Skeletal muscle tissue (tissue), 3 donors: ENCODE measurements at regions not wholly inside any gene's neighbourhood (a gene's known extent, or its start where the extent isn't known, plus 50 kb on each side); places are given as distances from the start of the nearest gene placed in this dataset.

Experiments
- H3K27ac ChIP-seq: one replicate; pipeline ENCODE4 v1.7.0; 2013; ENCODE audit warnings: mild to moderate bottlenecking, low read depth, low read length, inconsistent platforms
- H3K27me3 ChIP-seq, 3 donors: one replicate each; pipeline ENCODE4 v1.7.0; 2013; ENCODE audit warnings: low read length in 3 of 3; ENCODE audit not compliant: control insufficient read depth in 3 of 3, insufficient read depth in 3 of 3
- H3K36me3 ChIP-seq, 3 donors: one replicate each; pipeline ENCODE4 v1.7.0; 2013; ENCODE audit warnings: low read length in 3 of 3; ENCODE audit not compliant: control insufficient read depth in 3 of 3, insufficient read depth in 3 of 3
- H3K4me1 ChIP-seq, 3 donors: one replicate each; pipeline ENCODE4 v1.7.0; 2013; ENCODE audit warnings: low read length in 3 of 3, mild to moderate bottlenecking in 3 of 3; ENCODE audit not compliant: control insufficient read depth in 3 of 3, insufficient read depth in 3 of 3
- H3K4me3 ChIP-seq, 3 donors: one replicate each; pipeline ENCODE4 v1.7.0; 2013; ENCODE audit warnings: low read length in 3 of 3
- H3K9ac ChIP-seq, 3 donors: one replicate each; pipeline ENCODE4 v1.7.0; 2013; ENCODE audit warnings: low read length in 3 of 3, mild to moderate bottlenecking in 3 of 3, moderate library complexity in 2 of 3, low read depth in 1 of 3
- H3K9me3 ChIP-seq, 3 donors: one replicate each; pipeline ENCODE4 v1.7.0; 2013; ENCODE audit warnings: low read length in 3 of 3; ENCODE audit not compliant: control insufficient read depth in 3 of 3
- donor health status: Osteomylitis.

DNA sequence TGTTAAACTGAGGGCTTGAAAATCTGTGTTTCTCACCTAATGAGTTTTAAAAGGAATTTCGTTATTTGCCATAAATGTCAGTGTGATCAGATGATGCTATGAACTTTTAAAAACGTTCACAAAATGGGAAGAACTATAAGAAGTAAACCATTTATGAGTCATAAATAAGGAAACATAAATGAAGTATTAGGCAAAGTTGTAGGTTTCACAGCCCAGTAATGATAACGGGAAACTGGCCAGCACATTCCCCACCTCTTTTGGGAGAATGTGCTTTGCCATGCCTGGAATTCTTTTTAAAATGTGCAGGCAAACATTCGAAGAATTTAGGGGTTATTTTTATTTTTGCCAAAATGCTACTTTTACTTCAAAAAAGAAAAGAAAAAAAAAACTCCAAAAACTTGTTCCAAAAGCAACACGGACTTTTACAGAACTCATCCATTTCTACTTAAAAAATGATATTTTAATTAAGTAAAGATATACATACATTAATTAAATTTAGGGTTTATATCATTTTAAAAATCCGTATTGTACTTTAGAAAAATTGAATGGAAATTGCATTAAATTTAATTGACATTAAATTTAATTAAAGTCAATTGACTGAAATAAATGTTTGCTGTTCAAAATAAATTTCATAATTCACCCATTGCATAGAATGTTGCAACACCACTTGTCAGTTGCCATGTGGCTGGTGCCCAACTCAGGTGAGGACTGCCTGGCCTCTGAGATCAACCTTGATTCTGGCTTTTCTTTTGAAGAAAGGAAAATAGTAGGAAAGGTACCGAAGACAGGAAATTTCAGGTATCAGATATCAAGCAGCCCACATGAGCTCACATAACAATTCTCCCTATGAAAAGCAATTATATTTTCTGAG is 1198.5 kb downstream of the EFNB2 start:
- H3K4me1 ChIP-seq, result no peaks in the 10 kb centered on the region
- H3K27ac ChIP-seq, result no peak overlapping the region

DNA sequence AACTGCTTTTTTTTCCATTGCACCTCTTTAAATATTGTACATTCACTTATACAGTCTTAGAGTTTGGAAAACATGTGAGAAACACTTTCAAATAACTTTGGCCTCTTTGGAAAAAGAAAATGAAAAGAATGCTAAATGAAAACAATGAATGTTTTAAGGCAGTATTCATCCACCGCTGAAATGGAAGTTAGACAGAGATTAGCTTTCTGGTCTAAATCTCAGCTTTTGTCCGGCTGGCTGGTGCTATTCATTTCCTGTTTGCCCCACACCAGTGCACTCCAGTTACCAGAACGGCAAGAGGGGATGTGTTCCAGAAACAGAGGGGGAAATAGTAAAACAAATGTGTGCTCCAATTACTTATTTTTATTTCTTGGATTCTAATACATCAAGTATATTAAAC is 1201.3 kb downstream of the EFNB2 start:
- Histone ChIP-seq H3K4me1 (no peaks in the 10 kb centered on the region), H3K36me3 (no peaks in the 10 kb centered on the region), H3K9ac (no peak overlapping the region), H3K4me3 (no peak overlapping the region), H3K27ac (no peak overlapping the region), H3K9me3 (no peaks in the 10 kb centered on the region), H3K27me3 (no peaks in the 10 kb centered on the region)

More for the DNA sequence above, 1198.5 kb downstream of the EFNB2 start:
- Histone ChIP-seq H3K4me3 (no peak overlapping the region), H3K9ac (no peak overlapping the region), H3K9me3 (no peaks in the 10 kb centered on the region), H3K36me3 (no peaks in the 10 kb centered on the region), H3K27me3 (no peaks in the 10 kb centered on the region)

DNA sequence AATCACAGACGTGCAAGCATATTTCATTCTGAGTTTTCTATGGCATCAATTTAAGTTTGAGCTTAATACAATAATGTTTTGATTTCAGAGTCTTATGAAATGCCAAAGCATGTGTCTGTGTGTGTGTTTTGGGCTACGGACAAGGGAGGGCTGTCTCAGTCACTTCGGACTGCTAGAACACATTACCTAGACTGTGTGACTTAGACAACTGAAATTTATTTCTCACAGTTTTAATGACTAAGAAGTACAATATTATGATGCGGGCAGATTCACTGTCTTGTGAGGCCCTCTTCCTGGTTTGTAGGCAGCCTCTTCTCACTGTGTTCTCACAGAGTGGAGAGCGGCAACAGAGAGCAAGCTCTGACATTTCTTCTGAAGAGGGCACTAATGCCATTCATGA is 1202.0 kb downstream of the EFNB2 start:
- H3K4me3 ChIP-seq, result no peak overlapping the region
- H3K27me3 ChIP-seq, result no peaks in the 10 kb centered on the region
- H3K27ac ChIP-seq, result no peak overlapping the region
- H3K9ac ChIP-seq, result no peak overlapping the region
- no peaks in the 10 kb centered on the region for H3K36me3 ChIP-seq
- H3K9me3 ChIP-seq, result no peaks in the 10 kb centered on the region
- H3K4me1 ChIP-seq, result no peaks in the 10 kb centered on the region

DNA sequence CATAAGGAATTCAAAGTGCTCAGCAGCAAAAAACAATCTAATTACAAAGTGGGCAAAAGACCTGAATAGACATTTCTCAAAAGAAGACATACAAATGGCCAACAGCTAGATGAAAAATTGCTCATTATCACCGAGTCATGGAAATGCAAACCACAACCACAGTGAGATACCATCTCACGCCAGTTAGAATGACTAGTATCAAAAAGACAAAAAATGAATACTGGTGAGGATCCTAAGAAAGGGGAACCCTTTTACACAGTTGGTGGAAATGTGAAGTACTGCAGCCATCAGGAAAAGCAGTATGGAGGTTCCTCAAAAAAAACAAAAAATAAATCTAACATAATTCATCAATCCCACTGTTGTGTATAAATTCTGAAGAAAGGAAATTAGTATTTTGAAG is 1206.1 kb downstream of the EFNB2 start:
- no peaks in the 10 kb centered on the region for H3K9me3 ChIP-seq
- no peak overlapping the region for H3K4me3 ChIP-seq
- no peak overlapping the region for H3K27ac ChIP-seq
- H3K4me1 ChIP-seq, result no peaks in the 10 kb centered on the region
- no peaks in the 10 kb centered on the region for H3K36me3 ChIP-seq
- no peaks in the 10 kb centered on the region for H3K27me3 ChIP-seq
- H3K9ac ChIP-seq, result no peak overlapping the region

DNA sequence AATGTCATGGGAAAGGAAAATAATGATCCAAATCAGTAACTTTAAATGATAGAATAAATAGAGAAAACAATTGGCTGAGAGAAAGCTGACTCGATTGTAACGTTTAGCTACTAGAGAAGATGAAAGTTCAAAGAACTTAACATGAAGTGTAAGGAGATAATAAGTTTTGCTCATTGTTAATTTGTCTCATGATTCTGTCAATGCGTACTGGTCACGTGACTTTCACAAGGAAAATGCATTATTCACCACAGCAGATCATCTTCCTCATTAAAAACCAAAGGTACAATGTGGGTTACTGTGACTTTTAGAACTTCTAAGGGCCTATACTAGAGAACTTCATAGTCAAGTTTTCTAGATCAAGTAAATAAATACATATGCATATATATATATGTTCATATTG is 1207.2 kb downstream of the EFNB2 start:
- H3K36me3 ChIP-seq, result no peaks in the 10 kb centered on the region
- no peak overlapping the region for H3K4me3 ChIP-seq
- H3K4me1 ChIP-seq, result no peaks in the 10 kb centered on the region
- no peak overlapping the region for H3K9ac ChIP-seq
- H3K27ac ChIP-seq, result no peak overlapping the region
- no peaks in the 10 kb centered on the region for H3K9me3 ChIP-seq
- H3K27me3 ChIP-seq, result no peaks in the 10 kb centered on the region

DNA sequence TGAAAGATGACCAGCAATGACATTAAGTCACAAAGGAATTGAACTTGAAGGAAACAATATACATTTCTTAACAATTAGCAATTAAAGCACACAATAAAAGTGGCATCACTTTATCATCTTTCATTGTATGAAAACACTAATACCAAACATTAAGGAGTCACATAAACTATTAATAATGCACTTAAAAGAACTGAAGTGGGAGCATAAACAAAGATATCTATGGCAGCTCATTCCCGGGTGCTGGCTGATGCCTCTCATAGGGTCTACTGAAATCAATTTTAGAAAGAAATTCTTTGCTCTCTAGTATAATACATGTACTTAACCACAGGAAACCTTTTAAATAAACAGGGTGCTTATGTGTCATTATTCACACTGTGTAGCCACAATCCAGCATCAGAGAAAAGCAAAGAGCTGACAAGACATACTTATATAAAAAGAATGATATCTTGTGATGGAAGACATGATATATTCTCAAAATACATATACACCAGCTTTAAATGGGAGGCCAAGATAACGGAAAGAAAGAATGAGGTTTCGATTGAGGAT is 1207.8 kb downstream of the EFNB2 start:
- Histone ChIP-seq H3K4me3 (no peak overlapping the region), H3K36me3 (no peaks in the 10 kb centered on the region), H3K4me1 (no peaks in the 10 kb centered on the region), H3K9me3 (no peaks in the 10 kb centered on the region), H3K27me3 (no peaks in the 10 kb centered on the region), H3K9ac (no peak overlapping the region), H3K27ac (no peak overlapping the region)

DNA sequence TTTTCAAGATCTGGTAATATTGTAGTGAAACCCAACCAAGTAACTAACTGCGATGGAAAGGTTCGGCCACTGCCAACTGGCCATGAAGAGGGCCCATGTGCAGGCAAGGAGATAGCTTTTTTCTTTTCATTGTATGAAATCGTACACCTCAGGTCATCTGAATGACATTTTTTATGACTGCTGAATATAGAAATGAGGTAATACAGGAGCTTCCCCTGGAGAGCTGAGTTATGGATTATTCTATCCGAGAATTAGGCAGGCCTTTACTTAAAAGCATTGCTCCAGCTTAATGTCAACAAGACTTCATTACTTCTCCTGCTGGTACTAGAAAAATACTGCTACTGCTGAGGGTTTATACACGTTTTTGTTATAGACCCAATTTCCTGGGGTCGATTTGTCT is 1215.6 kb downstream of the EFNB2 start:
- H3K9me3 ChIP-seq, result no peaks in the 10 kb centered on the region
- no peaks in the 10 kb centered on the region for H3K36me3 ChIP-seq
- H3K9ac ChIP-seq, result no peak overlapping the region
- no peaks in the 10 kb centered on the region for H3K4me1 ChIP-seq
- H3K4me3 ChIP-seq, result no peak overlapping the region
- no peak overlapping the region for H3K27ac ChIP-seq
- no peaks in the 10 kb centered on the region for H3K27me3 ChIP-seq

DNA sequence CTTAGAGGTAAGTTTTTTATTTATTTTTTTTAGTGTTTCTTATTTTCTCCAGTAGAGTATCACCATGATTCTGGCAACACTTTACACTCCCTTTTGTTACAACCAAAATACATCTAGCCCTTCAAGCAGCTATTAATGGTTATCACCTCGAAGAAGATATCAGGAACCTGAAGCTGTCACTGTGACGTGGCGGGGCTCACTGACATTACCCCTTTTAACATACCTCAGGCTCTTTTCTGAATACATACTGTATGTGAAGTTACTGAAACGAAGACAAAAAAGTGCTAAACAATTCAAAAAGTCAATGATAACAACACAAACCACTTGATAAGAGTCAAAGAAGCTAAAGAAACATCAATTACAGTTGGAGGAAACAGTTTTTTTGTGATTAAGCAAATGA is 1218.7 kb downstream of the EFNB2 start:
- H3K27ac ChIP-seq, result no peak overlapping the region
- H3K27me3 ChIP-seq, result no peaks in the 10 kb centered on the region
- H3K4me1 ChIP-seq, result no peaks in the 10 kb centered on the region
- H3K36me3 ChIP-seq, result no peaks in the 10 kb centered on the region
- no peak overlapping the region for H3K9ac ChIP-seq
- H3K9me3 ChIP-seq, result no peaks in the 10 kb centered on the region
- H3K4me3 ChIP-seq, result no peak overlapping the region

DNA sequence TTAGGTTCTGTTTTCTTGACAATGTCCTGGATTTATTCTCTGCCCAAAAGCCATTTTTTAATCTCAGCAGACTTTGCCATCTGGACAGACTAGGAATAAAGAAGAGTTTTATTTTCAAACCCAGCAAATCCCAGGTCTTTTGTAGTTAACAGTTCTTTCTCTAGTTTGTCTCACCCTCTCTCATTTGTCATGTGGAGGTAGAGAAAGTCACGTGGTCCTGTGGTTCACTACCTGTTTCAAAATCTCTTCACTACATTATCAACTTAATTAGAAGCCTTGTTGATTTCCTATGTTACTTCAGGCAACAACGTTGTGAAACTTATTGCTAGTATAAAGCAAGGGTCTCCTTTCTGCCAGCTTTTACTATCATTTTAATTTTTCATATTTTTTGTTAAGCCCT is 1222.6 kb downstream of the EFNB2 start:
- Histone ChIP-seq H3K4me3 (no peak overlapping the region), H3K9me3 (peaks cover 0 to 2% (median 0%) of the 10 kb centered on the region in 3 donors), H3K36me3 (no peaks in the 10 kb centered on the region), H3K9ac (no peak overlapping the region), H3K4me1 (no peaks in the 10 kb centered on the region), H3K27ac (no peak overlapping the region), H3K27me3 (no peaks in the 10 kb centered on the region)

DNA sequence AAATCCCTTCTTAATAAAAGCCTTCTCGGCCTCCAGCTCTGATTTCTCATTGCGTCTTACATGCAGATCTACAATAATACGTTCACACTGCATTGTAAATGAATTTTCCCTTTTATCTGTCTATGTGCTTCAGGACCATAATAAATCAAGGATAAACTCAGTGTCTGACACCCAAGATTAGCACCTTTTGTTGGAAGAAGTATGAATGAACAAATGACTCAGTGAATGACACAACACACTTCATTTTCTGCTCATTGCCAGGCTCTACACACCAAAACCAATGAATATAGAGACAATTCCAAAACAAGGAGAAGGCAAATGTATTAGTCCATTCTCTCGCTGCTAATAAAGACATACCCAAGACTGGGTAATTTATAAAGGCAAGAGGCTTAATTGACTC is 1224.4 kb downstream of the EFNB2 start:
- H3K4me3 ChIP-seq, result no peak overlapping the region
- H3K9ac ChIP-seq, result no peak overlapping the region
- H3K27ac ChIP-seq, result no peak overlapping the region
- no peaks in the 10 kb centered on the region for H3K4me1 ChIP-seq
- H3K36me3 ChIP-seq, result no peaks in the 10 kb centered on the region
- no peaks in the 10 kb centered on the region for H3K27me3 ChIP-seq
- peaks cover 0 to 2% (median 0%) of the 10 kb centered on the region in 3 donors for H3K9me3 ChIP-seq
